GM12874 (cell line): ENCODE measurements at regions not wholly inside any gene's neighbourhood (a gene's known extent, or its start where the extent isn't known, plus 50 kb on each side); places are given as distances from the start of the nearest gene placed in this dataset.

Experiments
- CTCF ChIP-seq: IDR thresholded peaks from 2 replicates; pipeline ENCODE4 v1.5.1; 2011; ENCODE audit warnings: low read depth, mild to moderate bottlenecking, control low read depth, low read length, moderate library complexity; ENCODE audit not compliant: insufficient read depth

- no peak for TF ChIP-seq CTCF
Observed at GRCh38 chr11:49499117-49499516, 290.7 kb upstream of the FOLH1 start.

GRCh38 chr11:49505231-49505630 lies 296.8 kb upstream of the FOLH1 start:
- no peak for TF ChIP-seq CTCF

GRCh38 chr11:49526240-49526829 lies 317.9 kb upstream of the FOLH1 start:
- TF ChIP-seq CTCF, result peak; percentile 51

GRCh38 chr11:49533204-49533603 lies 324.8 kb upstream of the FOLH1 start:
- TF ChIP-seq CTCF, result no peak

DNA sequence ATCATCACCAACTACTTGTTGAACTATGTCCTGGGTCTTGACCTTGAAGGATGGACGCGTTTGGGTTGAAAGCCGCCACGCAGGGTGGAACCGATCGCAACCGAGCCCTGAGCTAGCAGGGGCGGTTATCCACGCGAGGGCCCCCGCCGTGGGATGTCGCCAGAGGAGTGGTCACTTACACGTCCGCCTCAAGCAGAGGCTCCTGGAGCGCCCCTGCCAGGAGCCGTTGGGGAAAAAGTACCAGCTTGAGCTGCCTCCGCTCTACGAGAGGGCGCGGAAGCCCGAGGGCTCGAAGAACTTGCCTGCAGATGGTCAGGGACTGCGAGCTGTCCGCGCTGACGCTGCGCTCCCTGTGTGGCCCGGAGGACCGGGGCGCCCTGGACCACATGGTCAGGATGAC lies 100.7 kb upstream of the OR4C13 start:
- TF ChIP-seq CTCF, result no peak

- TF ChIP-seq CTCF, result no peak
Observed at GRCh38 chr11:49851971-49852389, 100.2 kb upstream of the OR4C13 start.
